ENCODE measurements at regions not wholly inside any gene's neighbourhood (a gene's known extent, or its start where the extent isn't known, plus 50 kb on each side); places are given as distances from the start of the nearest gene placed in this dataset.
A peak's percentile ranks its signal among the peaks of the same experiment; 100 is the strongest.

DNA sequence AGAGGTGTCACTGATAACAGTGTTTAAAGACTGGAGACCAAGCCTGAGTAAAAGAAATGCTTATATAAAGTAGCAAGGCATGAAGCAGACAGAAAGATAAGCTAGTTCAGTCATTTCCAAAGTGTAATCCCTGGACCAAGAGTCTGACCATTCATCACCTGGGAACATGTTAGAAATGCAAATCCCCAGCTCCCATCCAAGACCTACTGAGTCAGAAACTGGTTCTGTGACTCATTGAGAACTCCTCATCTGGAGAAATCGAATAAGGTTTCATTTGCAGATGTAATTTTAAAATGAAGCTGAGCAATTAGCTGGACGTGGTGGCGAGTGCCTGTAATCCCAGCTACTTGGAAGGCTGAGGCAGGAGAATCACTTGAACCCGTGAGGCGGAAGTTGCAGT lies 473.9 kb upstream of the UBE2E2 start:
- Histone ChIP-seq H3K36me3 (no peaks in the 10 kb centered on the region), H3K4me1 (no peaks in the 10 kb centered on the region), H3K27ac (no peak overlapping the region), H3K4me3 (no peak overlapping the region), H3K9me3 (no peaks in the 10 kb centered on the region), H3K27me3 (no peaks in the 10 kb centered on the region)
- no peak for ATAC-seq
- TF ChIP-seq POLR2A (IDR thresholded peaks at IDR 0.05) (no peak), EP300 (IDR thresholded peaks at IDR 0.05) (no peak), POLR2AphosphoS5 (IDR thresholded peaks at IDR 0.05) (no peak), CTCF (IDR thresholded peaks at IDR 0.05) (no peak)
- 70 to 79% methylated on average over 4 of the region's 5 CpGs for WGBS, 2 donors (ENCODE audit: low coverage in 1 of 2)

- 33 to 63% methylated on average over 1 of the region's 1 CpG for WGBS, 2 donors (ENCODE audit: low coverage in 1 of 2)
- no peak for ATAC-seq
Observed at GRCh38 chr3:22729981-22730380, 473.1 kb upstream of the UBE2E2 start.

DNA sequence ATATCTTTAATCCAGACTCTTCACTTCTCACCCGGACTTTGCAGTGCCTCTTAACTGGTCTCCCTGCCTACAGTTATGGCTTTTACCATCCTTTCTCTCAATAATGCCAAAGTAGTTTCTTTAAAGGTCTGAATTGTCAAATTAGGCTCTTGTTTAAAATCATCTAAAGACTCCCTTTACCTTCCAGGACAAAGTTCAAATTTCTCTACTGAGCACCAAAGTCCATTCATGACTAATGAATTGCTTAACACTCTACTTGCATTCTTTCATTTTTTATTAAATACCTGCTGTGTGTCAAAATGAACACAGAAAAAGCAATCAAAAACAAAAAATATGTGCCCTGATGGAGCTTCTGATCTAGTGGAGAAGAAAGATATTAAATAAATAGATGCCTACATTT lies 472.4 kb upstream of the UBE2E2 start:
- H3K4me1 ChIP-seq = no peaks in the 10 kb centered on the region
- H3K27ac ChIP-seq = no peak overlapping the region
- 76 to 100% methylated on average over 1 of the region's 1 CpG for WGBS, 2 donors (ENCODE audit: low coverage in 1 of 2)
- TF ChIP-seq EP300 (IDR thresholded peaks at IDR 0.05) (no peak), POLR2AphosphoS5 (IDR thresholded peaks at IDR 0.05) (no peak), POLR2A (IDR thresholded peaks at IDR 0.05) (no peak), CTCF (IDR thresholded peaks at IDR 0.05) (no peak)
- H3K27me3 ChIP-seq = no peaks in the 10 kb centered on the region
- H3K36me3 ChIP-seq = no peaks in the 10 kb centered on the region
- no peak overlapping the region for H3K4me3 ChIP-seq
- H3K9me3 ChIP-seq = no peaks in the 10 kb centered on the region
- ATAC-seq = no peak

More at GRCh38 chr3:22729981-22730380, 473.1 kb upstream of the UBE2E2 start:
- TF ChIP-seq POLR2A (IDR thresholded peaks at IDR 0.05) (no peak), CTCF (IDR thresholded peaks at IDR 0.05) (peak in 2 of 4 experiments; percentile 19 to 33)
- Histone ChIP-seq H3K4me1 (no peaks in the 10 kb centered on the region), H3K27ac (no peak overlapping the region), H3K9me3 (no peaks in the 10 kb centered on the region), H3K36me3 (no peaks in the 10 kb centered on the region), H3K4me3 (no peak overlapping the region), H3K27me3 (no peaks in the 10 kb centered on the region)

DNA sequence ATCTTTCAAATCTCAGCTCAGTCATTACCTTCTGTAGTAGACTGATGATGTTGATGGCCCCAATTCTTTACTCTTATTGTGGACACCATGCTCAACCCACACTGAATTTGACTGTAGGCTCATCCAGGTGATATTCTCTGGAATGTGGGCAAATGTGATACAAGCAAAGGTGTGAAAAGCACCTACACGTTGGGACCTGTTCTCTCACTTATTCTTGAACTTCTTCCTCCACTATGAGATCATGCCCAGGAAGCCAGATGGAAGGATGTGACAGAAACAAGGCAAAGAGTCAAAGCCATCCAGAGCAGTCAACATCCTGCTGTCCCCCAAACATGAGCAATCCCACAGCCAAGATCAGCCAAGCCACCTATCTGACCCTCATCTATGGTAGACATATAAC lies 471.2 kb upstream of the UBE2E2 start:
- Histone ChIP-seq H3K4me3 (no peak overlapping the region), H3K27me3 (no peaks in the 10 kb centered on the region), H3K36me3 (no peaks in the 10 kb centered on the region), H3K4me1 (no peaks in the 10 kb centered on the region), H3K27ac (no peak overlapping the region), H3K9me3 (no peaks in the 10 kb centered on the region)
- no peak for TF ChIP-seq POLR2A (IDR thresholded peaks at IDR 0.05)
- no peak for TF ChIP-seq POLR2AphosphoS5 (IDR thresholded peaks at IDR 0.05)
- no peak for TF ChIP-seq EP300 (IDR thresholded peaks at IDR 0.05)
- TF ChIP-seq CTCF (IDR thresholded peaks at IDR 0.05) = no peak
- 100% methylated on average over 1 of the region's 1 CpG for WGBS, 2 donors (ENCODE audit: low coverage in 1 of 2)
- no peak for ATAC-seq

DNA sequence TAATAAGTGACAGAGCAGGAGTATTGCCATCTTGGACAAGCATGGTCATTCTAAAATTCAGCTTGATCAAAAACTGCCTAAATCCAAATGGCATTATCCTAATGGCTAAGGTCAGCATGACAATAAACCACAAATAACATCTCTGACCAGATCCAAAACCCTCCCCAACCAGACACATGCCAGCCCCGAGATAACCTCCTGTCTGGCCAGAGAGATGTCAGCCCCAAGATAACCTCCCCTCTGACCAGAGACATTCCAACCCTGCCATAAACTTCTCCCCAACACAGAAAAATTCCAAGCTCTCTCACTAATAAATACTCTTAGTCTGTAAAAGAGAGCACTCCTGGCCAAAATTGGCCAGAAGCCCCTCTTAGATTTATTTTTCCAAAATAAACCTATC lies 470.5 kb upstream of the UBE2E2 start:
- Histone ChIP-seq H3K27me3 (no peaks in the 10 kb centered on the region), H3K9me3 (no peaks in the 10 kb centered on the region), H3K4me3 (no peak overlapping the region), H3K4me1 (no peaks in the 10 kb centered on the region), H3K36me3 (no peaks in the 10 kb centered on the region), H3K27ac (no peak overlapping the region)
- 69 to 83% methylated on average over 1 of the region's 1 CpG for WGBS, 2 donors (ENCODE audit: low coverage in 1 of 2)
- no peak for TF ChIP-seq CTCF (IDR thresholded peaks at IDR 0.05)
- no peak for TF ChIP-seq EP300 (IDR thresholded peaks at IDR 0.05)
- TF ChIP-seq POLR2AphosphoS5 (IDR thresholded peaks at IDR 0.05) = no peak
- no peak for TF ChIP-seq POLR2A (IDR thresholded peaks at IDR 0.05)
- no peak for ATAC-seq

Measured in gastroesophageal sphincter (tissue), 4 donors.